Epithelial cell of prostate (primary cell): ENCODE measurements at regions not wholly inside any gene's neighbourhood (a gene's known extent, or its start where the extent isn't known, plus 50 kb on each side); places are given as distances from the start of the nearest gene placed in this dataset.

Experiments used
- DNase-seq: peaks from one replicate; pipeline ENCODE4 v3.0.0-alpha.2; 2011; ENCODE audit warnings: low read depth, low spot score
- H3K27ac ChIP-seq: fragments of 450-650 bp; 2 replicates; pipeline ENCODE4 v1.5.1; 2017; ENCODE audit warnings: mild to moderate bottlenecking

- no peak for DNase-seq
- no peak overlapping the region for H3K27ac ChIP-seq
These were observed 660.1 kb downstream of the XIRP2 start for GRCh38 chr2:167548396-167548795.

GRCh38 chr2:167544602-167545001 is 656.3 kb downstream of the XIRP2 start:
- DNase-seq: no peak
- no peak overlapping the region for H3K27ac ChIP-seq

- H3K27ac ChIP-seq: no peak overlapping the region
- DNase-seq: no peak
These were observed 655.4 kb downstream of the XIRP2 start for GRCh38 chr2:167543721-167544120.

GRCh38 chr2:167537743-167538142 is 649.5 kb downstream of the XIRP2 start:
- H3K27ac ChIP-seq: no peak overlapping the region
- DNase-seq: no peak

GRCh38 chr2:167534443-167534842 is 646.2 kb downstream of the XIRP2 start:
- no peak overlapping the region for H3K27ac ChIP-seq
- no peak for DNase-seq

- DNase-seq: no peak
- H3K27ac ChIP-seq: no peak overlapping the region
These were observed 636.5 kb downstream of the XIRP2 start for GRCh38 chr2:167524786-167525185.

- no peak for DNase-seq
- H3K27ac ChIP-seq: peak overlapping the region; percentile 63
These were observed 621.9 kb downstream of the XIRP2 start for GRCh38 chr2:167510071-167510759.

GRCh38 chr2:167509586-167509985 is 621.3 kb downstream of the XIRP2 start:
- peak; percentile 49 for DNase-seq
- H3K27ac ChIP-seq: peak overlapping the region; percentile 63

- no peak overlapping the region for H3K27ac ChIP-seq
- no peak for DNase-seq
These were observed 620.4 kb downstream of the XIRP2 start for GRCh38 chr2:167508709-167509108.

GRCh38 chr2:167506395-167506794 is 618.1 kb downstream of the XIRP2 start:
- no peak for DNase-seq
- no peak overlapping the region for H3K27ac ChIP-seq

- no peak overlapping the region for H3K27ac ChIP-seq
- no peak for DNase-seq
These were observed 616.4 kb downstream of the XIRP2 start for GRCh38 chr2:167504695-167505094.

GRCh38 chr2:167504061-167504460 is 615.8 kb downstream of the XIRP2 start:
- H3K27ac ChIP-seq: no peak overlapping the region
- DNase-seq: no peak

GRCh38 chr2:167501618-167502017 is 613.3 kb downstream of the XIRP2 start:
- no peak for DNase-seq
- no peak overlapping the region for H3K27ac ChIP-seq

GRCh38 chr2:167493862-167494261 is 605.6 kb downstream of the XIRP2 start:
- H3K27ac ChIP-seq: no peak overlapping the region

GRCh38 chr2:167492486-167492885 is 604.2 kb downstream of the XIRP2 start:
- no peak overlapping the region for H3K27ac ChIP-seq
- DNase-seq: no peak

More at GRCh38 chr2:167493862-167494261, 605.6 kb downstream of the XIRP2 start:
- no peak for DNase-seq

- no peak for DNase-seq
- no peak overlapping the region for H3K27ac ChIP-seq
These were observed 603.5 kb downstream of the XIRP2 start for GRCh38 chr2:167491788-167492187.

- H3K27ac ChIP-seq: no peak overlapping the region
- no peak for DNase-seq
These were observed 602.2 kb downstream of the XIRP2 start for GRCh38 chr2:167490455-167490854.

- DNase-seq: no peak
- H3K27ac ChIP-seq: no peak overlapping the region
These were observed 601.0 kb downstream of the XIRP2 start for GRCh38 chr2:167489325-167489724.

GRCh38 chr2:167487728-167488127 is 599.4 kb downstream of the XIRP2 start:
- no peak overlapping the region for H3K27ac ChIP-seq
- no peak for DNase-seq

- no peak for DNase-seq
- no peak overlapping the region for H3K27ac ChIP-seq
These were observed 596.6 kb downstream of the XIRP2 start for GRCh38 chr2:167484875-167485274.

GRCh38 chr2:167480986-167481309 is 592.7 kb downstream of the XIRP2 start:
- DNase-seq: no peak
- no peak overlapping the region for H3K27ac ChIP-seq

- no peak for DNase-seq
- H3K27ac ChIP-seq: no peak overlapping the region
These were observed 592.1 kb downstream of the XIRP2 start for GRCh38 chr2:167480232-167480985.
